ENCODE measurements at regions not wholly inside any gene's neighbourhood (a gene's known extent, or its start where the extent isn't known, plus 50 kb on each side); places are given as distances from the start of the nearest gene placed in this dataset.

GRCh38 chr10:3945026-3945425, 160.0 kb upstream of the KLF6 start (continued):
- no peak for TF ChIP-seq RFX5 (IDR thresholded peaks at IDR 0.05; ENCODE audit: low read depth, low read length)
- TF ChIP-seq SMAD1 (IDR thresholded peaks at IDR 0.05; ENCODE audit: low read depth, low read length, partially characterized antibody): no peak
- no peak for TF ChIP-seq ZNF655 (CRISPR knock-in tag; IDR thresholded peaks at IDR 0.05)
- no peak for TF ChIP-seq ATF3 (IDR thresholded peaks at IDR 0.05)
- TF ChIP-seq ATF3 (CRISPR knock-in tag; conservative IDR thresholded peaks at IDR 0.05): no peak
- no peak for TF ChIP-seq ZNF282 (CRISPR knock-in tag; IDR thresholded peaks at IDR 0.05)

GRCh38 chr10:3944591-3944990, 159.6 kb upstream of the KLF6 start:
- WGBS (ENCODE audit: insufficient coverage, low coverage, missing lambda C conversion rate): 69% methylated on average over 2 of the region's 2 CpGs
- Histone ChIP-seq H2AFZ (ENCODE audit: low read depth, low read length) (no peak overlapping the region), H3K9me1 (ENCODE audit: control insufficient read depth, insufficient read depth, low read length) (no peaks in the 10 kb centered on the region), H3K4me2 (ENCODE audit: insufficient read depth, low read length) (no peak overlapping the region), H3K27me3 (ENCODE audit: control insufficient read depth in 2 of 2, insufficient read depth in 2 of 2, low read length in 2 of 2) (no peaks in the 10 kb centered on the region), H3K79me2 (ENCODE audit: control insufficient read depth, insufficient read depth, low read length) (no peaks in the 10 kb centered on the region), H4K20me1 (replicated peaks; ENCODE audit: control insufficient read depth, insufficient read depth, low read length) (no peaks in the 10 kb centered on the region), H3K36me3 (ENCODE audit: control insufficient read depth, insufficient read depth, low read length) (no peaks in the 10 kb centered on the region), H3K4me1 (replicated peaks in 1 of 2; ENCODE audit: control insufficient read depth in 2 of 2, insufficient read depth in 2 of 2, low read length in 2 of 2) (peaks cover 0 to 8% of the 10 kb centered on the region in 2 experiments; a peak in 2 of 5 replicates), H3K9me3 (replicated peaks; ENCODE audit: control insufficient read depth, insufficient read depth, low read depth, low read length) (no peaks in the 10 kb centered on the region; the same call in 1 of the 2 replicates), H3K4me3 (no peak overlapping the region), H3K9ac (ENCODE audit: insufficient read depth in 1 of 2, low read depth in 2 of 2, low read length in 2 of 2) (no peak overlapping the region), H3K27ac (ENCODE audit: extremely low read depth, low read depth, low read length) (no peak overlapping the region)
- ATAC-seq: no peak
- CTCF ChIA-PET (ENCODE audit: low intra/inter-chr PET ratio): no interaction called here
- no peak for DNase-seq (ENCODE audit: extremely low read depth in 1 of 4, low spot score in 3 of 4)
- FAIRE-seq: no peak
- BruUV-seq (replicated peaks): no TSS peak
- in situ Hi-C loops (cut with MboI) (no loop called here), intact Hi-C loops (cut with micrococcal nuclease) (no loop called here)
- POLR2A ChIA-PET: interaction anchor here (0.6 to 1.0 kb wide), 4 partner anchors 33 to 166 kb away, joined by 3 to 5 read pairs (median 3); partner anchors contain the start of gene KLF6
- no peak for TF ChIP-seq PCBP2 (IDR thresholded peaks at IDR 0.05; ENCODE audit: low read depth, low read length, poor library complexity, severe bottlenecking)
- peak in 1 of 2 experiments; percentile 69; a peak in 2 of 4 replicates for TF ChIP-seq RCOR1 (IDR thresholded peaks at IDR 0.05; ENCODE audit: borderline replicate concordance in 1 of 2, low read depth in 2 of 2, low read length in 2 of 2)
- TF ChIP-seq ADNP (tag; IDR thresholded peaks at IDR 0.05): peak; percentile 77
- TF ChIP-seq CBX1 (IDR thresholded peaks at IDR 0.05; ENCODE audit: low read depth): 0 out of 2 replicates have a peak, but pooled peaks have one; percentile 38
- peak; percentile 89 for TF ChIP-seq SMARCA5 (IDR thresholded peaks at IDR 0.05)
- TF ChIP-seq PTBP1 (IDR thresholded peaks at IDR 0.05; ENCODE audit: low read depth, low read length): 0 out of 2 replicates have a peak, but pooled peaks have one; percentile 70
- TF ChIP-seq CREB1 (IDR thresholded peaks at IDR 0.05): no peak
- TF ChIP-seq CREB1 (CRISPR knock-in tag; IDR thresholded peaks at IDR 0.05): no peak
- TF ChIP-seq HNRNPUL1 (IDR thresholded peaks at IDR 0.05; ENCODE audit: low read length): no peak
- peak; percentile 80; the same call in 1 of the 2 replicates for TF ChIP-seq BCOR (IDR thresholded peaks at IDR 0.05)
- TF ChIP-seq HDAC2 (IDR thresholded peaks at IDR 0.05): peak; percentile 55; the same call in 1 of the 2 replicates
- peak; percentile 98 for TF ChIP-seq RBM25 (IDR thresholded peaks at IDR 0.05; ENCODE audit: low read depth, low read length, severe bottlenecking)
- TF ChIP-seq CBX3 (IDR thresholded peaks at IDR 0.05; ENCODE audit: borderline replicate concordance in 1 of 2, low read length in 2 of 2): 0 out of 3 replicates have a peak, but pooled peaks of 1 of the 2 experiments have one; percentile 35
- TF ChIP-seq HLTF (IDR thresholded peaks at IDR 0.05): peak; percentile 86
- TF ChIP-seq CHD4 (IDR thresholded peaks at IDR 0.05; ENCODE audit: insufficient read depth, insufficient replicate concordance, low read depth, low read length, poor library complexity, severe bottlenecking): no peak

Data from K562 (cell line).